Embryonic facial prominence (tissue), 1 donor: ENCODE measurements at regions not wholly inside any gene's neighbourhood (a gene's known extent, or its start where the extent isn't known, plus 50 kb on each side); places are given as distances from the start of the nearest gene placed in this dataset.

ENCODE experiments used
- DNase-seq: peaks from one replicate; pipeline ENCODE4 v3.0.0-alpha.2; 2016; ENCODE audit errors: extremely low spot score

DNA sequence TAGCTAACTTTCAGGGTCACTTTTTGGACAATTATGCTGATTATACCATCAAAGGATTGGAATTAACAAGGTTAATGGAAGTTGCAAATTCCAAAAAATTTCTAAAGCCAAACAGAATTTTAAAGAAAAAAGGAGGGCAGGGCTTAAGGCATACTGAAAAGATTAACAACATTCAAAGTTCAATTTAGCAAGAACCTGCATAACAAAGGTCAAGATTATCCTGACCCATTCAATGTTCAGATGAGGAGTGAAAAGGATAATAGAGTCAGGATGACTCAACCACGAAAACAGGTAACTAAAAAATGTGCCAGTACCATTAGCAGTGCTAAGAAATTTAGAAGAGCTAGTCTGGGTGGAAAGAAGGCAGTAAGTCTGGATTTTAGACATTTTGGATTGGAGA is 139.8 kb upstream of the HNMT start:
- DNase-seq = no peak

DNA sequence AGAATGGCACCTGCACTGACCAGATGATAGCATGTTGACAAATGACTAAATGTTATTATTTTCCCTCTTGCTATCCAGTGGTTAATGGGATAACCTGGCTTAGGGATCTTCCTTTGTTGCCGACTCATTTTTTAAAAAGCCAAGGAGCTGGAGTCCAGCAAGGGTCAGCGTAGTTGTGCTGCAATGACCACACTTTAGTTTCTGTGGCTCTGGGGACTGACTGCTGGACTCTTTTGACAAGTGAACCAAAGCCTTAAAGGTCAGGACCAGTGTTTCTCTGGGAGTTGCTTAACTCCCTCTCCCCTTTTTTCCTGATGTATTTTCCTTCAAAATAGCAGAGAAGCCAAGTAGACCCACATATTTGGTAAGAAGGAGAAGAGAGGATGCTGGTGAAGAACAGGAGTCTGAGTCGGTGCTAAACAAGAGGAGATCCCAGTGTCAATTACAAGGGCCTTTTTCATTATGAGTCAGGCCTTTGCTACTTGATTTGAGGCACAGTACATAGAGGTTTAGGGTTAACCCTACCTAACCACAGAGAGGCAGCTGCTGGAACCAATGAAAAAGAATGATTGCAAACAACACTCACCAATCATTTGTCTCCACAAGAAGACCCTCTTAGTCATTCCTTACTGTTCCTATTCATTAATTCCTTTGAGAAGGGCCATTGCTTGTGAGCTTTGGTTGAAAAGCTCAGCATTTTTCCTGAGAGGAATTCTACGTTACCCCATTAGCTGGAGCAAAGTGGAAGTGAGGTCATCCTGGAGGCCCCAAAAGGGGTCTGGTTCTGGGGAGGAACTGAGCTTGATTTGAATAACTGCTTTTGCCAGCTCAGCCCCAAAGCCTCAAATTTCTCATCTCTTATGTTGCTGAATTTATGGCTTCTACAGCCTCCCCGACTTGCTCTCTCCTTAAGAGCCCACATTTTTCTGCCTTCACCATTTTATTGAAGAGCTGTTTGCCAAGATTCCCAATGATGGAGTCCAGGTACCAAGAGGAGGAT is 137.6 kb upstream of the HNMT start:
- no peak for DNase-seq

GRCh38 chr2:137828624-137829023 is 135.6 kb upstream of the HNMT start:
- no peak for DNase-seq

GRCh38 chr2:137829251-137829650 is 135.0 kb upstream of the HNMT start:
- DNase-seq = no peak

- DNase-seq = no peak
Measured at GRCh38 chr2:137834760-137835379, 129.4 kb upstream of the HNMT start.

- no peak for DNase-seq
Measured at GRCh38 chr2:137836671-137837070, 127.6 kb upstream of the HNMT start.

DNA sequence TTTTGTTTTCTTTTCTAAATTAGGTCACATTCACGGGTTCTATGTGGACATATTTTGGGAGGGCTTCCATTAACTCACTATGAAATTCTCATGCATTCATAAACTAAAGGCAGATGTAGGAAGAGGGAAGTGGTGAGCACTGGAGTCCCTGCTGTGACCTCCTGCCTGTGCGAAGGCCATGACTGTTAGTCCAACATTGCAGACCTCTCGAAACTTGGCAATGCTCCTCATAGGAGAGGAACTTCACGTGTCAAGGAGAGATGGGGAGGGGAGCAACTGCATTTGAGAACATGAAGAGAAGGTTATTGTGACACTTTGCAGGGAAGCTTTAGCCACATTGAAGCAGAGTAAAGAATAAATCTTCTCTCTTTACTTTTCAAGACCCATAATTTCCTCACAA is 126.4 kb upstream of the HNMT start:
- no peak for DNase-seq

- peak; percentile 75 for DNase-seq
Measured at GRCh38 chr2:137838255-137839092, 125.8 kb upstream of the HNMT start.

- no peak for DNase-seq
Measured at GRCh38 chr2:137842430-137842829, 121.8 kb upstream of the HNMT start.

DNA sequence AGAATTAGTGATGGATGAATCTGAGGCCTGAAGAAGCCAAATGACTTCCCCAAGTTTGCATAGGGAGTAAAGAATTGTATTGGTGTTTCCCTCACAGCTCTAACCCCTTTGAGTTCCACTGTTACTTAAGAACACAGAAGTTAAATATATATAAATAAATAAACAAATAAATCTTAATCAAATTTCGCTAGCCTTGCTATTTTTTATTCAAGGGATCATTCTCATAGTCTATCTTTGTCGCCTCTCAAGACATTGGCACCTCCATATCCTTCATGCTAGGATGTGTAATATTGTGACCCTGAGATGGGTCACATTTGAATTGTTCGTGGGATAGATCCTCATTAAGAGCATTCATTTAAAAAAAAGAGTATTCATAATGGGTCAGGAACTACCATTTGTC is 121.3 kb upstream of the HNMT start:
- no peak for DNase-seq

- DNase-seq = no peak
Measured at GRCh38 chr2:137845422-137845821, 118.9 kb upstream of the HNMT start.

DNA sequence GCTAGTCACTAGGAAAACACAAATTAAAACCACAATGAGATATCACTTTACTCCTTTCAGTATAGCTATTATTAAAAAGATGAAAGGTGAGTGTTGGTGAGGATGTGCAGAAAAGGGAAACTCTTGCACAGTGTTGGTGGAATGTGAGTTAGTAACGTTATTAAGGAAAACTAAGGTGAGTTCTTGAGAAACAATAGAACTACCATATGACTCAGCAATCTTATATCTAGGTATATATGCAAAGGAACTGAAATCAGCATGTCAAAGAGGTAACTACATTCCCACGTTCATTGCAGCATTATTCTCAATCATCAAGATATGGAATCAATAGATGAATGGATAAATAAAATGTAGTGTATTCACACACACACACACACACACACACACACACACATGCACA is 117.3 kb upstream of the HNMT start:
- DNase-seq = no peak

- no peak for DNase-seq
Measured at GRCh38 chr2:137847443-137847842, 116.8 kb upstream of the HNMT start.

- DNase-seq = no peak
Measured at GRCh38 chr2:137857881-137858280, 106.4 kb upstream of the HNMT start.

- no peak for DNase-seq
Measured at GRCh38 chr2:137862651-137863050, 101.6 kb upstream of the HNMT start.

- no peak for DNase-seq
Measured at GRCh38 chr2:137865954-137866540, 98.2 kb upstream of the HNMT start.

DNA sequence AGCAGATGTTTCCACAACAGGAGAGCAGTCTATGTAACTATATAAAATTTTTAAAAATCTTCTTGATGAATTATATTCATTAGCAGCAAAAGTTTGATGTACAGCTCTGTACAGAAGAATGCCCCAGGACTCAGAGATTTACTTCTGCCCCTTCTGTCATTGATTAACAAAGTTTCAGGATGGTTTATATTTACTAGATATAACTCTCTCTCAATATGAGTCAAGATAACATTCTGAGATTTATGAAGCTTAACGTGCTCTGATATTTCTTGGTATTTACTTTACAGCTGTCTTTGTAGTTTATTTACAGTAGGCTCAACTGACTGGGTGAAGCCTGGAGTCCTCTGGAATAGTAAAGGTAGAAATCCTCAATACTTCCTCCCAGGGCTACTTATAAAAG is 93.6 kb upstream of the HNMT start:
- DNase-seq = no peak

GRCh38 chr2:137872577-137872976 is 91.7 kb upstream of the HNMT start:
- DNase-seq = no peak

- DNase-seq = no peak
Measured at GRCh38 chr2:137873536-137874244, 90.6 kb upstream of the HNMT start.

GRCh38 chr2:137879121-137879520 is 85.2 kb upstream of the HNMT start:
- no peak for DNase-seq

GRCh38 chr2:137881711-137882110 is 82.6 kb upstream of the HNMT start:
- no peak for DNase-seq
